ENCODE measurements at regions not wholly inside any gene's neighbourhood (a gene's known extent, or its start where the extent isn't known, plus 50 kb on each side); places are given as distances from the start of the nearest gene placed in this dataset.

DNA sequence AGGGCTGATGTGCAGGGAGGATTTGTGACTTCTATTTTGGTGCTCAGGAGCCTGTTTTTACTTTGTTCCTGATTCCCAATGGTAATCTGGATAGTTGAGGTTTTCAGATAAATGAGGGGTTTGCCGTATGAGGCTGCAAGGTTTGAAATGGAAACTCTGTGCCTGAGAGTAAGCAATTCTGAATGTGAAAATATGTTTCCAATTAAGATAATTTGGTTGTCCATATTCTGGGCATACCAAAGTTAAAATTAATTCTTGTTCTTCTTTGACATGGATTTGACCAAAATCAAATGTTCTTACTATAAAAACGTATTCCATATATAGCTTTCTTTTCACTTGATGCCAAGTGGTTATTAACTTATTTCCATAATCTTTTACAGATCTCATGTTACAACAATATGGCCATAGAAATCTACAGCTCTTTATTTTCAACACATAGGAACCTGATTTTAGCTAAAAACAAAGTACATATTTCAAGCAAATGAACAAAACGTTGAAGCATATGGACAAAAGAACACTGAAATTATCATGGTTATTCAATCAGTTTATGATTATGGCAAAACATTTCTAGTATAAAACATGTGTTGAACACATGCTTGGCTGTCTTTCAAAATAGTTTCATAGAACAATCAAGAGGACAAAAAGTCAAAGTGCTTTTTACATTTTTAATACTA is 63.4 kb upstream of the ARHGAP28 start:
- Histone ChIP-seq H3K79me1 (ENCODE audit: low read depth, low read length) (no peaks in the 10 kb centered on the region), H3K4me3 (ENCODE audit: extremely low read depth in 1 of 4, insufficient read depth in 2 of 4, low read depth in 3 of 4, low read length in 4 of 4) (no peak overlapping the region), H2BK15ac (ENCODE audit: low read length) (no peak overlapping the region), H4K91ac (replicated peaks; ENCODE audit: insufficient read length, low read length) (no peak overlapping the region), H3K23me2 (ENCODE audit: low read depth, low read length) (no peaks in the 10 kb centered on the region), H4K5ac (ENCODE audit: insufficient read length, low read depth, low read length) (no peak overlapping the region), H3K9ac (replicated peaks in 1 of 4; ENCODE audit: extremely low read depth in 1 of 4, low read depth in 3 of 4, low read length in 3 of 4) (no peak overlapping the region), H2BK120ac (replicated peaks; ENCODE audit: low read depth, low read length) (no peak overlapping the region), H3K4ac (replicated peaks; ENCODE audit: insufficient read length, low read depth, low read length) (no peak overlapping the region), H3K23ac (ENCODE audit: insufficient read length) (no peak overlapping the region), H3K79me2 (ENCODE audit: control insufficient read depth in 1 of 2, insufficient read depth in 2 of 2, low read length in 2 of 2) (no peaks in the 10 kb centered on the region), H3K27ac (ENCODE audit: low read depth, low read length) (no peak overlapping the region), H4K8ac (ENCODE audit: extremely low read depth, insufficient read depth, low read length) (no peak overlapping the region), H2BK5ac (ENCODE audit: low read depth, low read length) (no peak overlapping the region), H3K4me2 (ENCODE audit: insufficient read depth in 1 of 2, low read depth in 2 of 2, low read length in 2 of 2) (no peak overlapping the region), H3K4me1 (replicated peaks in 1 of 4; ENCODE audit: control insufficient read depth in 3 of 4, insufficient read depth in 4 of 4, low read length in 3 of 4) (peaks cover 0 to 8% (median 3%) of the 10 kb centered on the region in 4 experiments; a peak in 4 of 7 replicates), H2AK5ac (ENCODE audit: low read depth, low read length) (no peak overlapping the region), H2BK12ac (ENCODE audit: low read depth, low read length) (no peak overlapping the region), H3K56ac (replicated peaks; ENCODE audit: insufficient read length, low read depth, low read length) (no peak overlapping the region), H2AFZ (ENCODE audit: low read length) (no peak overlapping the region), H3K36me3 (ENCODE audit: control insufficient read depth in 2 of 4, insufficient read depth in 4 of 4, low read length in 3 of 4) (no peaks in the 10 kb centered on the region), H3K9me3 (ENCODE audit: insufficient read depth in 2 of 2, low read depth in 1 of 2, low read length in 1 of 2) (no peaks in the 10 kb centered on the region), H2BK20ac (ENCODE audit: low read length) (no peak overlapping the region), H3K14ac (ENCODE audit: insufficient read length) (no peak overlapping the region), H4K20me1 (replicated peaks in 1 of 2; ENCODE audit: control insufficient read depth in 1 of 2, insufficient read depth in 2 of 2, low read length in 2 of 2) (no peaks in the 10 kb centered on the region), H3K27me3 (replicated peaks in 1 of 4; ENCODE audit: control insufficient read depth in 3 of 4, extremely low read depth in 1 of 4, insufficient read depth in 3 of 4, low read length in 3 of 4) (no peaks in the 10 kb centered on the region), H3K18ac (ENCODE audit: extremely low read depth, low read length) (no peak overlapping the region)
- 72% methylated on average over 3 of the region's 3 CpGs; no CpG with 5 or more reads in 1 of the 2 experiments for WGBS, 2 experiments (ENCODE audit: extremely low coverage in 1 of 2, insufficient coverage in 1 of 2, insufficient read length in 1 of 2, insufficient replicate concordance in 2 of 2, low coverage in 1 of 2, low lambda C conversion rate in 2 of 2, missing lambda C conversion rate in 1 of 2)
- FAIRE-seq (no peak), DNase-seq (ENCODE audit: low read depth in 1 of 2, low spot score in 2 of 2) (no peak)
- POLR2A ChIA-PET (ENCODE audit: partially characterized antibody): no interaction called here
- CTCF ChIA-PET (ENCODE audit: partially characterized antibody): interaction anchor here (0.9 to 1.1 kb wide), 2 partner anchors 110 to 254 kb away, joined by 3 read pairs; no protein-coding TSS in a partner anchor
- no peak for TF ChIP-seq CEBPB (IDR thresholded peaks at IDR 0.05; ENCODE audit: low read depth, low read length)
- TF ChIP-seq SUZ12 (IDR thresholded peaks at IDR 0.05; ENCODE audit: low read length): no peak
- TF ChIP-seq ASH2L (IDR thresholded peaks at IDR 0.05; ENCODE audit: low read length): no peak
- no peak for TF ChIP-seq RNF2 (IDR thresholded peaks at IDR 0.05; ENCODE audit: borderline replicate concordance, low read depth, low read length, missing control alignments, poor library complexity, severe bottlenecking)
- TF ChIP-seq RAD21 (IDR thresholded peaks at IDR 0.05 in 1 of 2, conservative IDR thresholded peaks at IDR 0.05 in 1 of 2; ENCODE audit: low read depth in 2 of 2, low read length in 2 of 2): no peak
- TF ChIP-seq CHD2 (IDR thresholded peaks at IDR 0.05; ENCODE audit: low read length): no peak
- no peak for TF ChIP-seq RFX5 (IDR thresholded peaks at IDR 0.05; ENCODE audit: borderline replicate concordance, low read depth, low read length)
- TF ChIP-seq POU5F1 (IDR thresholded peaks at IDR 0.05; ENCODE audit: low read depth, low read length): no peak
- TF ChIP-seq FOSL1 (IDR thresholded peaks at IDR 0.05; ENCODE audit: insufficient read depth, low read depth, low read length): no peak
- no peak for TF ChIP-seq GTF2F1 (IDR thresholded peaks at IDR 0.05; ENCODE audit: borderline replicate concordance, low read depth, low read length)
- no peak for TF ChIP-seq BACH1 (IDR thresholded peaks at IDR 0.05; ENCODE audit: low read length)
